A673 (cell line): ENCODE measurements at regions not wholly inside any gene's neighbourhood (a gene's known extent, or its start where the extent isn't known, plus 50 kb on each side); places are given as distances from the start of the nearest gene placed in this dataset.

Experiments used
- CTCF ChIP-seq: fragments of 300-800, 200-600 bp; sonication (generic); conservative IDR thresholded peaks from 2 replicates; pipeline ENCODE4 v1.5.1; 2017; ENCODE audit warnings: low read depth, mild to moderate bottlenecking, antibody characterized with exemption, low read length, moderate library complexity, mixed read lengths
- EZH2 ChIP-seq: fragments of 200-600 bp; sonication (generic); IDR thresholded peaks from 2 replicates; pipeline ENCODE4 v1.6.1; 2017; ENCODE audit warnings: borderline replicate concordance, low read depth, mild to moderate bottlenecking, mixed read lengths, antibody characterized with exemption, low read length; ENCODE audit not compliant: poor library complexity, severe bottlenecking

- no peak for TF ChIP-seq EZH2
- TF ChIP-seq CTCF = no peak
These were observed 334.7 kb downstream of the OSTF1 start for GRCh38 chr9:75422944-75423522.
